ENCODE measurements at regions not wholly inside any gene's neighbourhood (a gene's known extent, or its start where the extent isn't known, plus 50 kb on each side); places are given as distances from the start of the nearest gene placed in this dataset.

DNA sequence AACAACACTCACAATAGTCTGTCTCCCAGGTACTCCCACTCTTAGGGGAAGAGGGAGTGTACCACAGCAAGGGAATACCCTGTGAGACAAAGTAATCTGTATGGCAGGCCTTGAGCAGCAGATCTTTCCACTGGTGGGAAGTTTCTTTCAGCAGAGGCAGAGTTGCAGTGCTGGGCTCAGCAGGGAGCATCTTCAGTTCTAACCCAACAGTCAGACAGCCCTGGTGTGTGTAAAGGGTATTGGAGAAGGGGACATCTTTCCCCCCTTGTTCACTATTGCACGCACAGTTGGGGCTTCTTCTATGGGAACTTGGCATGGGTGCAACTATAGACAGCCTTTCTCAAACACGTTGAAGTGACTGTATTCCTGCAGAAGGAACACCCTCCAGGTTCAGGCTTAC lies 159.4 kb upstream of the DPT start:
- H3K4me1 Mint-ChIP-seq (ENCODE audit: unreplicated experiment) = no peaks in the 10 kb centered on the region
- no peak overlapping the region for H3K27ac Mint-ChIP-seq (ENCODE audit: unreplicated experiment)
- no peaks in the 10 kb centered on the region for H3K27me3 Mint-ChIP-seq (ENCODE audit: unreplicated experiment)
- no peaks in the 10 kb centered on the region for H3K36me3 Mint-ChIP-seq (ENCODE audit: low read depth, unreplicated experiment)
- no peak for DNase-seq (ENCODE audit: low spot score)
- no peak overlapping the region for H3K4me3 Mint-ChIP-seq (ENCODE audit: unreplicated experiment)
- TF ChIP-seq, protein P1, sequence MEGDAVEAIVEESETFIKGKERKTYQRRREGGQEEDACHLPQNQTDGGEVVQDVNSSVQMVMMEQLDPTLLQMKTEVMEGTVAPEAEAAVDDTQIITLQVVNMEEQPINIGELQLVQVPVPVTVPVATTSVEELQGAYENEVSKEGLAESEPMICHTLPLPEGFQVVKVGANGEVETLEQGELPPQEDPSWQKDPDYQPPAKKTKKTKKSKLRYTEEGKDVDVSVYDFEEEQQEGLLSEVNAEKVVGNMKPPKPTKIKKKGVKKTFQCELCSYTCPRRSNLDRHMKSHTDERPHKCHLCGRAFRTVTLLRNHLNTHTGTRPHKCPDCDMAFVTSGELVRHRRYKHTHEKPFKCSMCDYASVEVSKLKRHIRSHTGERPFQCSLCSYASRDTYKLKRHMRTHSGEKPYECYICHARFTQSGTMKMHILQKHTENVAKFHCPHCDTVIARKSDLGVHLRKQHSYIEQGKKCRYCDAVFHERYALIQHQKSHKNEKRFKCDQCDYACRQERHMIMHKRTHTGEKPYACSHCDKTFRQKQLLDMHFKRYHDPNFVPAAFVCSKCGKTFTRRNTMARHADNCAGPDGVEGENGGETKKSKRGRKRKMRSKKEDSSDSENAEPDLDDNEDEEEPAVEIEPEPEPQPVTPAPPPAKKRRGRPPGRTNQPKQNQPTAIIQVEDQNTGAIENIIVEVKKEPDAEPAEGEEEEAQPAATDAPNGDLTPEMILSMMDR (IDR thresholded peaks at IDR 0.05; ENCODE audit: unreplicated experiment) = no peak
- no peaks in the 10 kb centered on the region for H3K9me3 Mint-ChIP-seq (ENCODE audit: unreplicated experiment)

DNA sequence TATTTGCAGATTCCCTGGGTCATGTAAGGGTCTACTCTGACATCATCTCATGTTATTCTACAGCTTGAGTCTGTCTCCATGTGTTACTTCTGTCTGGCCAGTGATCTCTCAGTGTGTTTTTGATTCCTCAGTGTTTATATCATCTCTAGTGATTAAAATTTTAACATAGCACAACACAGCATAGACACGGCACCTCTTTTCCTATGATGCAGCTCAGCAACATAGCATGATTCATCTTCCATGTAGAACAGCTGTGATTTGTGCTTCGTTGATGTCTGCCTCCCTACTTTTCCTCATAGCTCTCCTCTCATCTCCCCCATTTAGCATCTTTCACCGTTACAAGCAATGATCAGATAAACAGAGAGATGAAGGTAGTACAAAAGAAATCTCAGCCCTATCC lies 163.9 kb upstream of the DPT start:
- H3K4me3 Mint-ChIP-seq (ENCODE audit: unreplicated experiment) = no peak overlapping the region
- no peaks in the 10 kb centered on the region for H3K27me3 Mint-ChIP-seq (ENCODE audit: unreplicated experiment)
- H3K27ac Mint-ChIP-seq (ENCODE audit: unreplicated experiment) = no peak overlapping the region

DNA sequence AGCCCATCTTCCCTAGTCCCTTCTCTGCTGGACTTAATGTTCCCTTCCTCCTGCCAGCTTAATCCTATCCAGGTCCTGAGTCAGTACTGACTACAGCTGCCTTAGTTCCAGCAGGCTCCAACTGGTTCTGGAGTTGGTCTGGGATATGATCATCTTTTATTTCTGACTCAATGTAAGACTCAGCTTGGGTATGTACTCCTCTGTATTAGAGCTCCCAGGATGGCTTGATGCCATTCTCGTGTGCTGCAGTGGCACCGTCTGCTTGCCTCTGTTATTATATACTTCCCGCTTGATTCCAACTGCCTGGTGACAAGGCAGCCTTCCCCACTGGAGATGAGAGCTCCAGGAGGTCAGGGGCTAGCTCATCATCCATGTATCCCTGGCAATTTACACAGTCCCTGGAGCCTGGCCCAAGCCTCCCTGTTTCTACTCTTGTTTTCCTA lies 164.4 kb upstream of the DPT start:
- no peak overlapping the region for H3K27ac Mint-ChIP-seq (ENCODE audit: unreplicated experiment)
- TF ChIP-seq, protein P1 (IDR thresholded peaks at IDR 0.05; ENCODE audit: unreplicated experiment) = no peak
- no peaks in the 10 kb centered on the region for H3K27me3 Mint-ChIP-seq (ENCODE audit: unreplicated experiment)

More for the DNA sequence above, 163.9 kb upstream of the DPT start:
- DNase-seq (ENCODE audit: low spot score) = no peak
- H3K9me3 Mint-ChIP-seq (ENCODE audit: unreplicated experiment) = no peaks in the 10 kb centered on the region
- H3K36me3 Mint-ChIP-seq (ENCODE audit: low read depth, unreplicated experiment) = no peaks in the 10 kb centered on the region
- TF ChIP-seq, protein P1 (IDR thresholded peaks at IDR 0.05; ENCODE audit: unreplicated experiment) = no peak
- H3K4me1 Mint-ChIP-seq (ENCODE audit: unreplicated experiment) = no peaks in the 10 kb centered on the region

DNA sequence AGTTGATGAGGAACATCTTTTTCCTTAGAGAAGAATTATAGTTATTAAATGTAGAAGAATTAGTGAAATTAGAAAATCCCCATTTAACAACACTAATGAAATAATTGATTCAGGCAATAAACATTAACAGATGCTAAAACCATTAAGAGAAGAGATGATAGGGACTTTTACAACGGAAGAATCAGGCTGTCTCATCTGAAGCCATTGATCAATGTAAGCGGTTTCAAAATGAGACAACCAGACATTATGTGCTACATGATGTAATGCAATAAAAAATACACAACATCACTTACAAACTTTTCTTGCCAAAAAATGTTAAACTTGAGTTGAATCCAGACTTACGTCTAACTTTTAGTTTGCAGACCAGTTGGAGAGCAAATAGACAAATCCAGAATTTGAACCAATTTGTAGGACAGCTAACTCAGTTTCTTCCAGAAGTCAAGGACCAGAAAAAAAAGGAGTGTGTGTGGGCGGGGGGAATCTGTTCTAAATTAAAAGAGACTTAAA lies 165.4 kb upstream of the DPT start:
- TF ChIP-seq, protein P1 (IDR thresholded peaks at IDR 0.05; ENCODE audit: unreplicated experiment) = no peak
- Mint-ChIP-seq H3K27ac (ENCODE audit: unreplicated experiment) (no peak overlapping the region), H3K4me3 (ENCODE audit: unreplicated experiment) (no peak overlapping the region), H3K4me1 (ENCODE audit: unreplicated experiment) (no peaks in the 10 kb centered on the region), H3K27me3 (ENCODE audit: unreplicated experiment) (no peaks in the 10 kb centered on the region), H3K9me3 (ENCODE audit: unreplicated experiment) (no peaks in the 10 kb centered on the region), H3K36me3 (ENCODE audit: low read depth, unreplicated experiment) (no peaks in the 10 kb centered on the region)
- no peak for DNase-seq (ENCODE audit: low spot score)

More for the DNA sequence above, 164.4 kb upstream of the DPT start:
- Mint-ChIP-seq H3K9me3 (ENCODE audit: unreplicated experiment) (no peaks in the 10 kb centered on the region), H3K36me3 (ENCODE audit: low read depth, unreplicated experiment) (no peaks in the 10 kb centered on the region), H3K4me1 (ENCODE audit: unreplicated experiment) (no peaks in the 10 kb centered on the region), H3K4me3 (ENCODE audit: unreplicated experiment) (no peak overlapping the region)
- no peak for DNase-seq (ENCODE audit: low spot score)

DNA sequence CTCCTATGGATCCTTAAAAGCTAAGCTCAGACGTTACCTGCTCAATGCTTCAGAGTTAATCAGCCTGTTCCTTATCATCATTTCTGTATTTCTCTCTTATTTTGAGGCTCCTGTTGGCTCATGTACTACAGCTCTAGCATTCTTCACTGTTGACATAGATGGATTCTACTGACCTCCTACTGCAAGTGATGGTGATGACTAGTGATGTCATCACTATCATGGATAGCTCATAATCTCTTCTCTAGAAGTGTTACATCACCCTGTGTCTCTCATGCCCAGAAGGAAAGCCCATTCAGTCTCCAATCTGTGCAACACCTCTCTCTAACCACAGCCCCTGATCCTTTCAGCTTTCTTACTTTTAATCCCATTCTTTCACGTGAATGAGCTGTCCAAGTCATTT lies 168.2 kb upstream of the DPT start:
- TF ChIP-seq, protein P1 (IDR thresholded peaks at IDR 0.05; ENCODE audit: unreplicated experiment) = no peak
- H3K4me1 Mint-ChIP-seq (ENCODE audit: unreplicated experiment) = peaks cover 3% of the 10 kb centered on the region

More for the DNA sequence above, 168.2 kb upstream of the DPT start:
- Mint-ChIP-seq H3K27ac (ENCODE audit: unreplicated experiment) (no peak overlapping the region), H3K36me3 (ENCODE audit: low read depth, unreplicated experiment) (no peaks in the 10 kb centered on the region), H3K9me3 (ENCODE audit: unreplicated experiment) (no peaks in the 10 kb centered on the region), H3K27me3 (ENCODE audit: unreplicated experiment) (no peaks in the 10 kb centered on the region), H3K4me3 (ENCODE audit: unreplicated experiment) (no peak overlapping the region)
- DNase-seq (ENCODE audit: low spot score) = no peak

Measured in endothelial cell (in vitro differentiated cells).